ENCODE measurements at regions not wholly inside any gene's neighbourhood (a gene's known extent, or its start where the extent isn't known, plus 50 kb on each side); places are given as distances from the start of the nearest gene placed in this dataset.

DNA sequence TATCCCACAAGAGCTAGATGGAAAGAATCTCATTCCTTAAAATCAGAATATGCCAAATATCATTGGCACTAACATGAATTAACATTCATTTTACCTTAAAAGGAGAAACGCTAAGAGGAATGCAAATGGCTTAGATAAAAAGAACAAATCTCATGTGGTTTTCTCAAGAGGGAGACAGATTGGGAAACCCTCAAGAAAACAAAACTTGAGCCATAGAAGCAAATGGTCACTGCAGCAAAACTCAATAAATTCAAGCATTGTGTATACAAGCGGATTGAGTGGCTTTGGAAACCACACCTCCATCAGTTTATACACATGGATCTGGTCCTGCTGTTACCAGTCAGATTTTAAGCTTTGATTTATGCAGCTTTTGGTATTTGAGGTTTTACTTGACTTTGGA is 1331.8 kb upstream of the ZEB2 start:
- H3K4me1 ChIP-seq (replicated peaks; ENCODE audit: insufficient read depth), result no peaks in the 10 kb centered on the region
- TF ChIP-seq, protein P1, sequence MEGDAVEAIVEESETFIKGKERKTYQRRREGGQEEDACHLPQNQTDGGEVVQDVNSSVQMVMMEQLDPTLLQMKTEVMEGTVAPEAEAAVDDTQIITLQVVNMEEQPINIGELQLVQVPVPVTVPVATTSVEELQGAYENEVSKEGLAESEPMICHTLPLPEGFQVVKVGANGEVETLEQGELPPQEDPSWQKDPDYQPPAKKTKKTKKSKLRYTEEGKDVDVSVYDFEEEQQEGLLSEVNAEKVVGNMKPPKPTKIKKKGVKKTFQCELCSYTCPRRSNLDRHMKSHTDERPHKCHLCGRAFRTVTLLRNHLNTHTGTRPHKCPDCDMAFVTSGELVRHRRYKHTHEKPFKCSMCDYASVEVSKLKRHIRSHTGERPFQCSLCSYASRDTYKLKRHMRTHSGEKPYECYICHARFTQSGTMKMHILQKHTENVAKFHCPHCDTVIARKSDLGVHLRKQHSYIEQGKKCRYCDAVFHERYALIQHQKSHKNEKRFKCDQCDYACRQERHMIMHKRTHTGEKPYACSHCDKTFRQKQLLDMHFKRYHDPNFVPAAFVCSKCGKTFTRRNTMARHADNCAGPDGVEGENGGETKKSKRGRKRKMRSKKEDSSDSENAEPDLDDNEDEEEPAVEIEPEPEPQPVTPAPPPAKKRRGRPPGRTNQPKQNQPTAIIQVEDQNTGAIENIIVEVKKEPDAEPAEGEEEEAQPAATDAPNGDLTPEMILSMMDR (conservative IDR thresholded peaks at IDR 0.05), result no peak
- no peak for TF ChIP-seq EZH2 (IDR thresholded peaks at IDR 0.05; ENCODE audit: low read depth)
- intact Hi-C loops (cut with micrococcal nuclease; ENCODE audit: unreplicated experiment), result no loop called here
- no peak overlapping the region for H2AFZ ChIP-seq
- CTCF ChIA-PET, result no interaction called here
- BruUV-seq (replicated peaks), result no TSS peak
- POLR2A ChIA-PET (ENCODE audit: unreplicated experiment), result no interaction called here
- no peaks in the 10 kb centered on the region for H4K20me1 ChIP-seq (ENCODE audit: insufficient read depth)
- H3K27ac ChIP-seq, result no peak overlapping the region
- no peaks in the 10 kb centered on the region; the same call in 1 of the 2 replicates for H3K9me3 ChIP-seq (ENCODE audit: insufficient read depth, low read depth)
- H3K27me3 ChIP-seq (ENCODE audit: insufficient read depth, low read depth), result no peaks in the 10 kb centered on the region
- H3K9me2 ChIP-seq (ENCODE audit: insufficient read depth), result no peaks in the 10 kb centered on the region
- H3K4me3 ChIP-seq, result no peak overlapping the region
- H3K36me3 ChIP-seq (ENCODE audit: low read depth), result no peaks in the 10 kb centered on the region
- DNase-seq, result no peak
- H3K79me2 ChIP-seq (ENCODE audit: low read depth), result no peaks in the 10 kb centered on the region
- H3F3A ChIP-seq (ENCODE audit: insufficient read depth, low read depth), result no peaks in the 10 kb centered on the region
- H3K4me2 ChIP-seq, result no peak overlapping the region

DNA sequence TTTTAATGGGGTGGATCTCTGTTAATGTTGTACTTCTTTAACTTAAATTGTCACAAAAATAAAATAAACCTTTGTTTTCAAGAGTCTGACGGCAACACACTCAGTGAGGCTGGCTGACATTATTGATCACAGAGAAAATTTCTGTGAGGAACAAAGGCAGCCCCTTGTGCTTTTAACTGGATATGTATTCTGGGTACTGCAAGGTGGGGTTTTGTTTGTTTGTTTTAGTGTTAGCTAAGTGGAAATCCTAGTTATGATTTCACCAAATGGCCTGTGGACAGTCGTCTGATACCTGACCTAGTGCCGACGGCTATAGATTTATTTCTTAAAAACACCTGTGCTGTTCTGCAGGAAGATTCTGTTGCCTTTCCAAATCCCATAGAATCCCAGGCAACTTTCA is 1329.5 kb upstream of the ZEB2 start:
- ChIA-PET CTCF (no interaction called here), POLR2A (ENCODE audit: unreplicated experiment) (no interaction called here)
- no peaks in the 10 kb centered on the region for H3K4me1 ChIP-seq (replicated peaks; ENCODE audit: insufficient read depth)
- intact Hi-C loops (cut with micrococcal nuclease; ENCODE audit: unreplicated experiment), result no loop called here
- H3F3A ChIP-seq (ENCODE audit: insufficient read depth, low read depth), result no peaks in the 10 kb centered on the region
- no peak overlapping the region for H2AFZ ChIP-seq
- BruUV-seq (replicated peaks), result no TSS peak
- DNase-seq, result no peak
- H3K9me3 ChIP-seq (ENCODE audit: insufficient read depth, low read depth), result no peaks in the 10 kb centered on the region; the same call in 1 of the 2 replicates
- H3K4me2 ChIP-seq, result no peak overlapping the region
- no peak overlapping the region for H3K4me3 ChIP-seq
- no peaks in the 10 kb centered on the region for H4K20me1 ChIP-seq (ENCODE audit: insufficient read depth)
- H3K27ac ChIP-seq, result no peak overlapping the region
- TF ChIP-seq, protein P1 (conservative IDR thresholded peaks at IDR 0.05), result no peak
- TF ChIP-seq EZH2 (IDR thresholded peaks at IDR 0.05; ENCODE audit: low read depth), result no peak
- H3K9me2 ChIP-seq (ENCODE audit: insufficient read depth), result no peaks in the 10 kb centered on the region
- no peaks in the 10 kb centered on the region for H3K36me3 ChIP-seq (ENCODE audit: low read depth)
- H3K79me2 ChIP-seq (ENCODE audit: low read depth), result no peaks in the 10 kb centered on the region
- no peaks in the 10 kb centered on the region for H3K27me3 ChIP-seq (ENCODE audit: insufficient read depth, low read depth)

DNA sequence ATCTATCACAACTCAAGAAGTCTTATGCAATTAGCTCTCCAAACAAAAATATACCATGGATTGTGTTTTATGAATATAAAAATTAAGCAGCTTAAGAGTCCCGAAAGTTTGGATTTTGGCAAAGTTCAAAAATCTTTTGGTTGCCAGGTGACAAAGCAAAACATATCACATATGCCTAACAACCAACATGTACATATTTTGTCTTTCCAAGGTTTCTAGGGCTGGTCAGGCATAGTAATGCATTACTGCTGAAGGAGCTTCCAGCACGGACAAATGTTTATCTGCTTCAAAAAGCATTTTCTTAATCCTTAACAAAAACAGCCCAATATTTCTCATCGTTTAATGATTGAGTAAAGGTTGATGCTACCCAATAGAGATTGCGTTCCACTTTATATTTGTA is 1327.1 kb upstream of the ZEB2 start:
- no peak overlapping the region for H2AFZ ChIP-seq
- intact Hi-C loops (cut with micrococcal nuclease; ENCODE audit: unreplicated experiment), result no loop called here
- DNase-seq, result no peak
- H3K4me3 ChIP-seq, result no peak overlapping the region
- H3K27me3 ChIP-seq (ENCODE audit: insufficient read depth, low read depth), result no peaks in the 10 kb centered on the region
- TF ChIP-seq EZH2 (IDR thresholded peaks at IDR 0.05; ENCODE audit: low read depth), result no peak
- TF ChIP-seq, protein P1 (conservative IDR thresholded peaks at IDR 0.05), result no peak
- H4K20me1 ChIP-seq (ENCODE audit: insufficient read depth), result no peaks in the 10 kb centered on the region
- H3K4me2 ChIP-seq, result no peak overlapping the region
- no peaks in the 10 kb centered on the region for H3F3A ChIP-seq (ENCODE audit: insufficient read depth, low read depth)
- H3K9me2 ChIP-seq (ENCODE audit: insufficient read depth), result no peaks in the 10 kb centered on the region
- POLR2A ChIA-PET (ENCODE audit: unreplicated experiment), result no interaction called here
- no peak overlapping the region for H3K27ac ChIP-seq
- CTCF ChIA-PET, result interaction anchor here (0.6 kb wide), 1 partner anchor 474 kb away, joined by 3 read pairs; no protein-coding TSS in a partner anchor
- no TSS peak for BruUV-seq (replicated peaks)
- no peaks in the 10 kb centered on the region for H3K79me2 ChIP-seq (ENCODE audit: low read depth)
- no peaks in the 10 kb centered on the region; the same call in 1 of the 2 replicates for H3K9me3 ChIP-seq (ENCODE audit: insufficient read depth, low read depth)
- H3K4me1 ChIP-seq (replicated peaks; ENCODE audit: insufficient read depth), result no peaks in the 10 kb centered on the region
- no peaks in the 10 kb centered on the region for H3K36me3 ChIP-seq (ENCODE audit: low read depth)
